ENCODE measurements at regions not wholly inside any gene's neighbourhood (a gene's known extent, or its start where the extent isn't known, plus 50 kb on each side); places are given as distances from the start of the nearest gene placed in this dataset.

- no peak for TF ChIP-seq CTCF (IDR thresholded peaks at IDR 0.05; ENCODE audit: low read depth, low read length, missing input control)
- no peak for TF ChIP-seq JUND (IDR thresholded peaks at IDR 0.05)
- no peak for TF ChIP-seq NR2F2 (IDR thresholded peaks at IDR 0.05)
- TF ChIP-seq YY1 (IDR thresholded peaks at IDR 0.05) = no peak
- no peak for TF ChIP-seq ATF3 (IDR thresholded peaks at IDR 0.05)
- TF ChIP-seq MAX (IDR thresholded peaks at IDR 0.05) = no peak
- no peak for TF ChIP-seq ZBTB33 (IDR thresholded peaks at IDR 0.05)
These were observed 95.0 kb upstream of the SOX3 start for GRCh38 chrX:140599851-140600250.
